ENCODE measurements at regions not wholly inside any gene's neighbourhood (a gene's known extent, or its start where the extent isn't known, plus 50 kb on each side); places are given as distances from the start of the nearest gene placed in this dataset.

DNA sequence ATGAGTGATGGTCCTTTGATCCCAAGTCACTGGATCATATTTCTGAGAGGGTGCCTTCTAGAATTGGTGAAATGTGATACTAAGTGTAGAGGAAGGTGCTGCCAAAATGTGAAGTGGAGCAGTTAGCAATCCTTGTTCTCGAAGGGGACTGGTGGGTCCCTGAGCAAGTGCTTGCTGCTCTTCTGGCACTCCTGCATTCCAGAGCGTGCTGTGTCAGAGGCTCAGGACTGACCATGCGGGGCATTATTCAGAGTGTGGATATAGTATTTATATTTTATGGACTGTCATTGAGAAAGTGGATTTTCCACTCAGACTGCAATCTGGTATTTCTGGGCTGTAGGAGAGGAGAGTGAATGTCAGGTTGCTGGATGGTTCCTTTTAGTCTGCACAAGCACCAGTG lies 152.6 kb upstream of the KL start:
- no peak for DNase-seq

DNA sequence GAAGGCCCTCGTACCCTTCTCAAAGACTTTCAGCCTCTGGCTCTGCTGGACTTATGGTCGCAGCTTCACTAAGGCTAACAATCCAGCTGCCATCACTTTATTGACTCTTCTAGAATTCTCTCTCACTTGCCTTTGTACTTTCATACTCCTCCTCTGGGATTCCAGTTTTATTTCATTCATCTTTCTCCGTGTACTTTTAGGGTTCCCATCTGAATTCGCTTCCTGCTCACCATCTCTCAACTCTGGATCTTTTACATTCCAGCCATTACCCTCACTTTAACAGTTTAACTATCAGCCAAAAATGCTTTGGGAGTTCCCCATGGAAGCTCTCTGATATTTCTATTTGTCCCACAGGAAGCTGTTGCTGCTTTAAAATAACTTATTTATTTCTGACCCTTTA lies 149.3 kb upstream of the KL start:
- no peak for DNase-seq

DNA sequence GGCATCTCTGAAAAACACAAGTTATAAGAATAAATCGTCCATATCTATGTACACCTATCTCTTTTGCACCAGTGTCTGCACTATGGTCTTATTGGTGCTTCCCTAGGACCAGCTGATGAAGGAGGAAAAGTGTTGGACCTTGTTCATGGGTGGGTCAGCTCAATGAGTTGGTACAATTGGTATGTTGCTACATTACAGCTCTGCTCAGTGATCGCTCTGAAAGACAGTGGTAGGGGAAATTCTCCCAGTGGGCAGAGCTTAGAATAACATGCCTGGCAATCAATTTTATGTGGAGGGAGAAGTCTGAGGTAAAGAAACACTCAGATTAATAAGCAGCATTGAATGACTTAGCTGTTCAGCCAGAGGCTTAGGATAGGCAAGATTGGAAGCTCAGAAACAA lies 138.7 kb upstream of the KL start:
- no peak for DNase-seq

DNA sequence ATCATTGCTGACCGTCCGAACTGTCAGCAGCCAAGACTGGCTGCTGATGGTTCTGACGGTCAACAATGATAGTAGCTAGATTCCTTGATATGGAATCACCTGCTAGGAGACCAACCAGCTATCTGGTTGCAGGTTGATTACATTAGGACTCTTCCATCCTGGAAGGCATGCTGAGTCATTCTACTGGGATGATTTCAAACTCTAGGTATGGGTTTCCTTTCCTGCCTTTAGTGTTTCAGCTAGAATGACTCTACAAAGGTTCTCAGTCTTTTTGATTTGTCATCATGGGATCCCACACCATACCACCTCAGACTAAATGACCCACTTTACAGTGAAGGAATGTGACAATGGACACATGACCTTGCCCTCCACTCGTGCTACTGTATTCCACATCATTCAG lies 138.1 kb upstream of the KL start:
- peak; percentile 50 for DNase-seq

DNA sequence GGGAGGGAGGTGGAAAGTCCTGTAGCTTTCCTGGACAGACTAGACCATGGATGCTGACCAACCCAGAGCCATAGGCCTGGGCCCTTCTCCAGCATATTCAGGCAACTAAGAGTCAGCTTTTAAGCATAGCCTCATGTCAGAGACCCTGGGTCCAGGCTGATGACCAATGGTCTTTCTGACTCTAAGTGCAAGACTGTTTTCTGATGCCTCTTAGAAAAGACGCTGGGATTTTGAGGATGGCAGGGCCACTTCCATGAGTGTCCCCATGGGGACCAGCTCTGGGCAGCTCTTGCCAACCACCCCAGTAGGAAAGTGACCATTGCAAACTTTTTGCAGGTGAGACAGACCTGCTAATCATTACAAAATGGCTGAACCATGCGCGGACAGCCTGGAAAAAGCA lies 135.6 kb upstream of the KL start:
- DNase-seq = no peak

DNA sequence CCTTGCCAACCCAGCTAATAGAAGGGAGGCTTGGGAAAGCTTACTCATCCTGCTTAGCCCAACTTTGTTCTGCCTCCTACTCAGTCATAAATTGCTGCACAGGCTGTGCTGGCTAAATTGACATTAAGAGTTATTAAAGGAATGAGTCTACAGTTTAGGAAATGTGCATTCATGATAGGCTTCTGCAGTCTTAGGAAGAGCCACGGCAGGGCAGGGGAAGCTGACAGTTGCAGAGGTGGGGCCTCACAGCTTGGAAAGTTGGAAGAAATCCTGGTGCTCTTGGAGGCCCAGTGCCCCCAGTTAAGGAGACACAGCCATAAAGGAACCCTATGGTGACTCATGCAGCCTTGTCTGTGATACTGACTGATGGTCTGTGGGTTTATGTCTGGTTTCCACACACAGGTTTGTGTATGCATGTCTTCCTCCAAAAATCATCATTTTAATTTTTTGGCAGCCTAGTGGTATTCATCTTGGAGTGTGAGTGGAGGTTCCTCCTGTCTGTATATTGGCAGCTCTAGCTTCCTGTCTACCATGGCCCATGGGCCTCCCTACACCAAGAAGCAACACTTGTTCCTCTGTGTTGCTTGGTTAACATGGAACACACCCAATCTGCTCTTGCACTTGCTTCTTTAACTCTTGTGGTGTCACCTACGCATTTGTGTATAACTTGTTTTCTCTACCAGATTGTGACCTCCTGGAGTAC lies 135.0 kb upstream of the KL start:
- peak; percentile 96 for DNase-seq

DNA sequence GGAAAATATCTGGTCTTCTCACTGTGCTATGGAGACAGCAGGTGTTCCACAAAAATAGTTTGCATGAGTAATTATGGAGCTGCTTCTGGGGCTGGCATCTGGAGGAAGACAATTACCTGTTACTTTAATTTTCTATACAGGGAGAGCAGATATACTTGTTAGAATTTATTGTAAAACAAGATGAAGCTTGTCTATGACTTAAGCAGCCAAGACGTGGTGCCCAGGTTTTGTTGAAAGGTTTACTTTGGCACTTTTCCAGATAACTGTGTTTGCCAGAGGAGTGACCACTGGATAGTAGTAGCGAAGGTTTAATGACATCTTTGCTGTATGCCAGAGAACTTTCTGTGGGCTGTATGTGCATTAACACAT lies 134.5 kb upstream of the KL start:
- no peak for DNase-seq

DNA sequence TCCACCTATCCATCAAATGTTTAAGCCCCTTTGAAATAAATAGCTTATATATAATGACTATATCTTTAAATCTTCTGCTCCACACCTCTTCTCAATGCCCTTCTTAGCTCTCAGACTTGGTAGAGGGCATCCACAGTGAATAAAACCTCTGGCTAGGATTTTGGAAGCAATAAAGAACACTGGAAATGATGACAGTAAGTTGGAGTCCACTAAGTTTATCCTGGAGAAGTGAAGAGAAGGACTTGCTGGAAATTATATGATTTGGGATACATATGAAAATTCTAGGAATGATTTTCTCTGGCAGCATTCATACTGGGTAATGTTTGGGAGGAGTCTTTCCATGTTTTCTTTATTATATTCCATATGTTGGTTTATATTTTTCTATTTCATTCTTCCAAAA lies 133.5 kb upstream of the KL start:
- DNase-seq = no peak

DNA sequence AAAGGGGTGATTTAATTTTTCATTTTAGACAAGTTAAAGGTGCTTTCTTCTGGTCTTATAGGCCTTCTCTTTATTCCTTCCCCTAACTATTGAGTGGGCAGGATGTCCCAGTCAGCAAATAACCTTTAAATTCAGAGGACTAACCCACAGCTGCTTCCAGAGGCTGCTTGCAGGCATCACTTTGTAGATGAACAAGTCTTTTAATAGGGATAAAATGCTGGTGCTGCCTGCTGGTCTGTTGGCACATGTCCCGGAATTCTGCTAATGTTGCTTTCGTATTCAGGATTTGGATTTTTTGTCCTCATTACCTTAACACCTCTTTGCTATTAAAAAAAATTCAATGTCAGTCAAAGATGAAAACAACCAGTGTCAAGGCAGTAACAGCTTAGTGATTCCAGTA lies 132.7 kb upstream of the KL start:
- DNase-seq = peak; percentile 48

DNA sequence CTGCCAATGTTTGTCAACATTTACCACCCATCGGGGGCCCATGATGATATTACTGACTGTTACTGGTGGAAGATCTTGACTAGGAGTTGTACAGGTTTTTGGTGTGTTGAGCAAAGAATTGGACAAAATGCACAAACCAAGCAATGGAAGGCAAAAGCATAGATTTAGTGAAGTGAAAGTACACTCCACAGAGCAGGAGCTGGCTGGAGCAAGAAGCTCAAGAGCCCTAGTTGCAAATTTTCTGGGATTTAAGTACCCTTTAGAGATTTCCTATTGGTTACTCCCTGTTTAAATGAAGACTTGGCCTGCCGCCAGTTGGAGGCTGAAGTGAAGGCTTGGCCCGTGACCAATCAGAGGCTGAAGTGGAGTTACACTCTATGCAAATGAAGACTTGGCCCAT lies 128.6 kb upstream of the KL start:
- DNase-seq = no peak

DNA sequence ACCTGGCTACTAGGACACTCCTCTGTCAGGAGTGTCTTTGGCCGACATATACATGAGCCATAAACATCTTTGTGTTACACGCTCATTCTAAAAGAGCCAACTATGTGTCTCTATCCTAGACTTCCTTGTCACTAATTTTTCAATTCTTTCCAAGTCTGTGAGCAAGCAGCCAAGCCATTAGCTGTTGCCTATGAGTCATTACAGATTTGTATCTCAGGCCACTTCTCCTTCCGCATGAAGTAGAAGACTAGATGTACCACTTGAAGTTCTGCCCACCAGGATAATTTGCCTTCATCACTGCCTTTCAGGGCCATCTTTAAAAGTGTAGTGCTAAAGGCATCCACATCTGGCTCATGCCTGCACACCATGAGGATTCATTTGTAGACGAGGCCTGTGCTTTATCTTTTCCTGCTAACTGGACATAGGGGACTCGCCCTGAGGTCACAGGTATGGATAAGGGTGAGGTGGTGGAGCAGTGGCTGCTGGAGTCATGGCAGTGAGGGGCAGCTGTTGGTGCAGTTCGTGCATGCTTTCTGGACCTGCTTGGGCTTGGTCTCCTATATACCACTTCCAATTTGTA lies 126.1 kb upstream of the KL start:
- DNase-seq = no peak

DNA sequence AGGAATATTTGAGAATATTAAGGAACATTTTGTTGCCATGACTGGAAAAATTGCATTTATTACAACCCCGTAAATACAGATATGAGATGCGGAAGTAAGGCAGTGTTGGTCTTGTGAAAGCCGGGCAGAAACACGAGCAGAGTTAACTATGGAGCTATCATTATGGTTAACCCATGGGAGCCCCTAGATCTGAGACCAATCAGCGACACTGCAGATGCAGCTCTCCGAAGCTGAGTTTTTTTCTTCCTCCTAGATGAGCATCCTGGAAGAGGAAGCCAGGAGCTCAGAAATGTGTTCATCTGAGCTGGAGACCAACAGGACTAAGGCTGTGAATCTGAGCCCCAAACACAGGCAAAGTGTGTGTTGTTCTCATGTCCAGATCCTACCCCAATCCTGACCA lies 123.0 kb upstream of the KL start:
- no peak for DNase-seq

DNA sequence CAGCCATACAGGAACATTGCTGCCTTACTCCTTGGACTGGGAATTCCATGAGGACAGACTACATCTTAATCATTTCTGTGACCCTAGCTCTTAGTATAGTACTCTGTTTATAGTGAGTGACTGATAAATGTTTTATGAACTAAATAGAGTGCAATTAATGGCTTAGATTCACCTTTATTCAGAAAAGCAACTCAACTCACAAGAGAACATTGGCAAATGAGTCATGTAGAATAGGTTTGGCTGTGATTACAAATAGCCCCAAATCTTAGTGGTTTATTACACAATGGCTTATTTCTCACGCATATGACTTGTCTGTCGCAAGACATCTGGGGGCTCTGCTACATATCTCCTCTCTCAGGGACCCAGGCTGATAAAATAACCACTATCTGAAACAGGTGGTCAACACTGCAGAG lies 121.6 kb upstream of the KL start:
- peak; percentile 72 for DNase-seq

DNA sequence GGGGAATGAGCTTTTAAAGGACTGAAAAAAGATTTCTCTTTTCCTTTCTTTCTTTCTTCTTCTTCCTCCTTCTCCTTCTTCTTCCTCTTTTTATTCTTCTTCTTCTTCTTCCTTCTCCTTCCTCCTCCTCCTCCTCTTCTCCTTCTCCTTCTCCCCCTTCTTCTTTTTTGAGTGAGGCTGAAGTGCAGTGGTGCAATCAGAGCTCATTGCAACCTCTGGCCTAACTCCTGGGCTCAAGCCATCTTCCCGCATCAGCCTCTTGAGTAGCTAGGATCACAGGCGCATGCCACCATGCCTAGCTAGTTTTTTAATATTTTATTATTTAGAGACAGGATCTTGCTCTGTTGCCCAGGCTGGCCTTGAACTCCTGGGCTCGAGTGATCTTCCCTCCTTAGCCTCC lies 120.9 kb upstream of the KL start:
- DNase-seq = no peak

DNA sequence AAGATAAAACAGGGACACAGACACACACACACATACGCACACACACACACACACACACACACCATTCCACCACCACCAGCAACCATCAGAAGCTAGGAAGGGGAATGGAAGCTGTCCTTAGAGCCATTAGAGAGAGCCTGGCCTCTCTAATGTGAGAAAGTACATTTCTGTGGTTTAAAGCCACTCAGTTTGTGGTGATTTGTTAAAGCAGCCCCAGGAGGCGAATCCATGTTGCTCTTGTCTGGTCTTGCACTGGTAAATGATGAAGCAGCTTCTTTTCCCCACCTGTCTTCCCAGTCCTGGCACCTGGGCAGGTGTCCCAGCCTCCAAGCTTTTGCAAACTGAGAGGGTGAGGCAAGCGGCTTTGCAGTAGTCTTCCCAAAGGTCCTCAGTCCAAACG lies 118.9 kb upstream of the KL start:
- DNase-seq = peak; percentile 26

DNA sequence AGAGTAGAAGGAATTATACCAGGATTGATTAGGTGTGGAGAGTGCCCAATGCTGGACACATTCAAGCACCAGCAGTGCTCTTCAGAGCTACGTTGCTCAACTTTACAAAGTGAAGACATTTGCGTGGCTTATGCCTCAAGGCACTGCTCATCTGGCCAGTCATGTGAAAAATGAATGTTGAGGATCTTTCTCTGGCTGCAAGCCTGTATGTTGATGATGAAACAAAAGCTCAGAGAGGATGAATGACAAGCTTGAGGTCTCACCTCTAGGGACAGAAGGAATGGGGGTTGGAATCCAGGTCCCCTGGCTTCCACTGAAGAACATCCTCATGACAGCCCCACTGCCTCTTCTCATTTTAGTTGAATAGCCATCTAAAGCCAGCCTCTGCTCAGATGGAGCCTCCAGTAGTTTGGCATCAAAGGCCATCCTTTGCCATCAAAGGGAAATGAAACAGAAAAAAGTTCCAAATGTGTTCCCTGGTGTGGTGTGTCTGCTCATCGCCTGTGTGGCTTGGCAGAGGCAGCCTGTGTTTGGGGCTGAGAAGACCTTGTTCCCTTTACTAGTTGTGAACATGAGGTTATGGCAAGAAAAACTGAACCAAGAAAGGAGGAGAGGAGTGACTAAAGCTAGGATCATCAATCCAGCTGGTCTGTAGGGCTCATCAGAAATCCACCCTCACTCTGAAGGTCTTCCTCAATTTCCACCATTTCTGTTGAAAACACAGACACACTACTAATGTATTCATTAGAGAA lies 114.0 kb upstream of the KL start:
- peak; percentile 38 for DNase-seq

DNA sequence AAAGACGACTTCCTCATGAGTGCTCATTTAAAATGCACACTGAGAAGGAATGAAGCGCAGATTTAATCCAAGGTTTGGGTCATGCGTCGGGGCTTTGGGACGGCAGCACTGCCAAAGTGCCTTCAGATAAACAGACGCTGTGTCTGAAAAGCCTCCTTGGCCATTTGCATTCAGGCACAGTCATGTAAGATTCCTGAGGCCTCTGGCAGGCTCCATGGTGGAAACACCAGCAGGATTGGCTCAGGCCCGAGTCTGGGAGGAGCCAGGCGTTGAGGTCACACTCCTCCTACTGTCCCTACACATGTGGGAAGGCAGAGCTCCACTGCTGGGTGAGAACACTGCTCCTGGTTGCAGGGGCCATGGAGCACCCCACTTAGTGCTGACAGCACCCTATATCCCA lies 113.3 kb upstream of the KL start:
- peak; percentile 41 for DNase-seq

DNA sequence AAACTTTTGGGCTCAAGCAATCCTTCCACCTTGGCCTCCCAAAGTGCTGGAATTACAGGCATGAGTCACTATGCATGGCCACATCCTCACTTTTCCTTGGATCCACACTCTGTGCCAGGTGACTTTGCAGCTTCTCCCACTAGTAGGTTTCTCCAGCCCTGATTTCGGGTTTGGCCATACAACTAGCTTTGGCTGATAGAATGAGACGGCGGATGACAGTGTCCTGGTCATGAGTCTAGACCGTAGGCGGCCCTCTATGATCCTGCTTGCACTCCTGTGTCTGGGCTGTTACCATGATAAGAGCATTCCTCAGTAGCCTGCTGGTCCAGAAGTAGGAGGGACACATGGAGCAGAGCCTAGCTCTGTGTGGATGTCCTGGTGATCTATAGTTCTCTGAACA lies 112.5 kb upstream of the KL start:
- no peak for DNase-seq

DNA sequence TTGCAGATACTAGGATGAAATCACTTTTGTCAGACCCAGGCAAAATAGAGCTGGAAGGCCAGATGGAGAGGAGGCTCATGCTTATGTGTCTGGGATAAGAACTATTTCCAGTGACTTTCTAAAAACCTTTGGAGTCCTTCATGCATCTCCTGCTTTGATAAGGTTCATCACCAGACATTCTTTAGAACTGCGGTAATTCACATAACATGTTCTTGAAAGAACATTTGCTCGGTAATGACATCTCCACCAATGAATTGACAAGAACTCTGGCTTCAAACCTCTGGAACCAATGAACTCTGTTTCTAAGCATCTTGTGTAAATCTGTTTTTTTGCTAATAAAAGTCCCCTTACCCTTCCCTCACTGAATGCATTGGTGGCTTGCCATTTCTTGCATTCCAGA lies 112.0 kb upstream of the KL start:
- no peak for DNase-seq

DNA sequence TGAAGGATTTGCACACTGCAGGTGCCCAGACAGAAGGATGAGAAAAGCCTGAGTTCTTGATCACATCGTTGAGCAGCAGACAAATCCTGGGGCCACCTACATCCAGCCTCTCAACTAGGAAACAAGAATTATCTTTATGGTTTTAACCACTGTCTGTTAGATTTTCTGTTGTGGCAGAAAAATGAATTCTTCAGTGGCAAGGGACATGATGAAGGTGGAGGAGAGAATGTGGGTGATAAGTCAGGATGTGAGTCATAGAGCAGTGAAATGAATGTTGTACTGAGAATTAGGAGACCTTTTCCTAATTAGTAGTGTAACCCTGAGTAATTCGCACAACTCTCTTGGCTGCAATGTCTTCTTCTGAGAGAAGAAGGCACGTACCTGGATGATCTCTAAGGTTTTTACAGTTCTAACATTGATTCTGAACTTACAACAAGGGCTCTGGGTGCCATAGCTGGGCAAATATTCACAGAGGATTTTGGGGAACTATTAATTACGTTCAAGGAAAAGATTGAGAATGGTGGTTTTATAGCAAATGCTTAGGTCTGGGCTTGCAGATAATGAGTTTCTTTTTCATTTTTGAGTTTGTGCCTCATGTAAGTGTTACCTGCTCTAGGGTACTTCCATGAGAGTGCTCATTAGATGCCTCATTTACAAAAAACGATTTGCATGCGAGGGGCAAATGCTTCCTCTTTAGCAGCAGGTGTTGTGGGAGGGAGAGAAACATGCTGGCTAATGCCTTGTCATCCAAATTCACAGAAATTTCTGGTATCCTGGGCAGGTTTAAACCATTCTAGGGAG lies 111.0 kb upstream of the KL start:
- DNase-seq = peak; percentile 53

DNA sequence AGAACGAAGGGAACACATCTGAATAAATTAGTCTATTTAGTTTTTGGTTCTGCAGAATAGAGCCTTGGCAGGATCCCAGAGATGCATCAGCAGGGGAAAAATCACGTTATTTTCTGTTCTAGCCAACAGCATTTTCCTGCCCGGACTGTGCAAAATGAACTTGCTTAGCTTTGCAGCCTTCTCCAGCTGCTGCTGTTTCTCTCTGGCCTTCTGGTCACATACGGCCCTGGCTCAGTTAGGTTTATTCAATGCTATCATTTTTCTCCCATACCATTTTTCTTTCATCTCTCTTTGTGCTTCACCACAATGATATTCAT lies 110.4 kb upstream of the KL start:
- DNase-seq = peak; percentile 26

DNA sequence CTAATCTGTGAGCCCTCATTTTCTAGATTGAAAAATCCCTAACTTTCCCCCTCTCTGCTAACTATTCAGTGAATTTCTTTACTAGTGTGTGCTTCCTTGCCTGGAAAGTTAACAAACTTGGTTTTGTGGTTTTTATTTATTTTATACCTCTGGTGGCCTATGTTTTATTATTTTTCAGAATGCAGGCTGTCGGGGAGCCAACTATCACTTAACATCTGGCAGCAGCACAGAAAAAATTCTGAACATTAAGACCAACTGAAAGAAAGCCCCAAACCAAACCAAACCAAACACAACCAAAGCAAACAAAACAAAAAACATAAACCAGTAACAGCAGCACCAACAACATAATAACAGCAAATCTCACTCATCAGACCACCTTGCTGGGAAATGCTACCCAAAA lies 109.0 kb upstream of the KL start:
- no peak for DNase-seq

DNA sequence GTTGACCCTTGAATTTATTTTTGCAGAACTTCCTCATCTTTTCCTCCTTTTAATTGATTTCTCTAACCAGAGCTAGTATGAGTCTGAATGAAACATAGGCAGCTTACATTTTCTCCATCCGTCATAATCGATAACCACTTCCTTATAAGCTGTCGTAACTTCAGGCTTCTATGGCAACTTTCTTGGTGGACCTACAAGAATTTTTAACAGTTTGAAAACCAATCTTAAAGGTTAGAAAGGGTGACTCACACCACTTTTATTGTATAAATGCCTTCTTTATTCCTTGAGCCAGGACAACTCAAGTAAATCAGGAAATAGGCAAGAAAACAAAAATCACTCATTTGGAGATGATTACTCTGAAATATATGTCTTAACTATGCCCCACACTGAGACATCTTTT lies 105.7 kb upstream of the KL start:
- peak; percentile 32 for DNase-seq

DNA sequence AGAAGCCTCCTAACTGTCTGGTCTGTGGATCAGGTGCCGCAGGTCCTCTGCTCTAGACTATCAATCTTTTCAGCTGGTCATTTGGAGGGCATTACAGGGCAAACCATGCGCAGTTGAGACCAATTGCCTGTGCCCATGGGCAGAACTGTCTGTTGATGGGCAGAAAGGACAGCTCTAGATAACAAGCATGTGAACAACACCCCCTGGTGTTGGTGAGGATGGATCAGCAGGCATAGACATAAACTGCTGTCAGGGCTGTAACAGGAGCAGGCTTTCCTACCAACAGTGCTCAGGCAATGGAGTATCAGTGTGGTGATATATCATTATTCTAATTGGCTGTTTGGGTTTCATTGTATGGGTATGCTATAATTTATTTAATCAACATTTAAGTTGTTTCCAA lies 104.7 kb upstream of the KL start:
- DNase-seq = peak; percentile 46

All from fibroblast of upper back skin (primary cell).